T-helper 1 cell (primary cell): ENCODE measurements at regions not wholly inside any gene's neighbourhood (a gene's known extent, or its start where the extent isn't known, plus 50 kb on each side); places are given as distances from the start of the nearest gene placed in this dataset.

Experiments used
- DNase-seq, 5 donors: peaks; one replicate each; pipeline ENCODE4 v3.0.0-alpha.2; 2012 to 2020

DNA sequence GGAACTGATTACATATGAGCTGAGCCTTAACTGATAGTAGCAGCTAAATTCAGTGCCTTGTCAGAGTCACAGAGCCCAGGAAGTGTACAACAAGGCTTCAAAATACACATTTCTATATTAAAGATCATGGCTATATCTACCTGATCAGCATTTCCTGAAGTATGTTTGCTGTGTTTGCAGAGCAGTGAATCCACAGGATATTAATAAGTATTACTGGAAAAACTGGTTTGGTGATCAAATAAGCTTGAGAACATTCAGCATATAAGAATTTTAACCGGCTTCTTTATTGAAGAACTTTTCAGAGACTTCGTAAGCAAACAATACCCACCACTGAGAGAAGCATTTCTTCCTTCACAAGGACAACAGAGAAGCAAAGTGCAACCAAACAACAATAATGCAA is 227.0 kb downstream of the ELAVL2 start:
- DNase-seq = no peak

DNA sequence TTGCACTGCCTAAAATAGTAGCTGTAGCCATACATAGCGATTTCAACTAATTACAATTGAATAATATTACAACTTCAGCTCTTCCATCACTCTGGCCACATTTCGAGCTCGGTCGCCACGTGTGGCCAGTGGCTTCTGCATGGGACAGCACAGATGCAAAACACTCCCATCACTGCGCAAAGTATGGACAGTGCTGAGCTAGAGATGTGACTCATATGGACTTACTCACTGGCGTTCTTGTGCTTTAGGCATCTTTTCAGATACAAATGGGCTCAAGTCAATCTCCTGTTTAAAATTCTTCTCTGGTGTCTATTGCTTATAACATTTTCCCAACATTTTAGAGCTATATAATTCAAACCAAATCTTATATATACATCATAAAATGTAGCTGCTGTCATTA is 222.7 kb downstream of the ELAVL2 start:
- no peak for DNase-seq

- DNase-seq = no peak
Measured at GRCh38 chr9:23606107-23606506, 219.9 kb downstream of the ELAVL2 start.

GRCh38 chr9:23608456-23608855 is 217.6 kb downstream of the ELAVL2 start:
- no peak for DNase-seq

GRCh38 chr9:23611869-23612268 is 214.2 kb downstream of the ELAVL2 start:
- no peak for DNase-seq

GRCh38 chr9:23615569-23615968 is 210.5 kb downstream of the ELAVL2 start:
- no peak for DNase-seq

- no peak for DNase-seq
Measured at GRCh38 chr9:23621188-23621587, 204.9 kb downstream of the ELAVL2 start.

GRCh38 chr9:23621924-23622323 is 204.1 kb downstream of the ELAVL2 start:
- no peak for DNase-seq

DNA sequence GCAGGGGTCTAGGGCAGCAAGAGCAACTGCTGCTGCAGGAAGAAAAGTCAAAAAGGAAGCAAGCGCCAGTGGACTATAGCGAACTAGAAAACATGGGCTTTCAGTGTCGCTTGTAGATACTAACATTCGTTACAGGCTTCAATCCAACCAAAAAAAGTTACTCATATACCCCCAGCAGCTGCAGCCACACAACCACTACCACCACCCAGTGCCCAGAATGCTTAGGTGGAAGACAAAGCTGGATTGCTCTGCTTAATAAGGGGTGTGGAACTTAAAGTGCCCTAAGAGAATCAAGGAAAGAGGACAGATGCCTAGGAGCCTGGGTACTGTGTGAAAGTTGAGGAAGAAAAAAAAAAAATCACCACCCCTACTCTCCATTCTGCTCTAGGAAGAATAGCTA is 203.6 kb downstream of the ELAVL2 start:
- no peak for DNase-seq

DNA sequence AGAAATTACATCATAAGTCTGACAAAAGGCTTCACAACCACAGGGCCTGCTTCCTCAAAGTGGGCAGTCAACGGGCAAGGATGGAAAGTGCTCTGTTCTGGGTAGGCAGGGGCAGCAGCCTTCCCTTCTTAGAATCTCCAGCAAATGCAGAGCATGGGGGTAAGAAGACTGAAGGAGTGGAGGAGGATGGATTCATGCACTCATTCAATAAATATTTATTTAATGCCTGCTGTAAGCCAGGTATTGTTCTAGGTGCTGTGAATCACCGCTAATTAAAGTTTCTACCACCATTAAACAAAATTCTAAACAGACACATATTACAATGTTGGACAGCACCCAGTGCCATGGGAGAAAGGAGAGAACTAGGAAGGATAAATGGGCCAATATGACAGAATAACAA is 195.6 kb downstream of the ELAVL2 start:
- DNase-seq = no peak

DNA sequence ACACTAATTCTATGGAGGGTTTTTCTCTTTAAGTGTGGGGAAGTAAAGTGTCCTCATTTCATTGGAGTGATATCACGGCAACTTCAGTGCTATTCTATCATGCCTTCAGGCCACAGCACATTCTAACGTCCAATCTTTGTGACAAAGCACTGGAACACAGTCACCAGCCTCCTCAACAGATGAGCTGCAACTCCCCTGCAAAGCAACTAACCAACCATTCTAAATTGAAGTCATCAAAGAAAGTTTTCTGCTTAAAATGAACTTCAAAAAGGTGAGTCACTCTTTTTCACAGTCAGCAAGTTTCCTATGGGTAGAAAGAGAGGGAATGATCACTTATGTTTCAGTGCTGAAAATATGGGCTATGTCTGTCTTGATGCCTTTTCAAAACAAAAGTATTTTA is 190.8 kb downstream of the ELAVL2 start:
- no peak for DNase-seq

DNA sequence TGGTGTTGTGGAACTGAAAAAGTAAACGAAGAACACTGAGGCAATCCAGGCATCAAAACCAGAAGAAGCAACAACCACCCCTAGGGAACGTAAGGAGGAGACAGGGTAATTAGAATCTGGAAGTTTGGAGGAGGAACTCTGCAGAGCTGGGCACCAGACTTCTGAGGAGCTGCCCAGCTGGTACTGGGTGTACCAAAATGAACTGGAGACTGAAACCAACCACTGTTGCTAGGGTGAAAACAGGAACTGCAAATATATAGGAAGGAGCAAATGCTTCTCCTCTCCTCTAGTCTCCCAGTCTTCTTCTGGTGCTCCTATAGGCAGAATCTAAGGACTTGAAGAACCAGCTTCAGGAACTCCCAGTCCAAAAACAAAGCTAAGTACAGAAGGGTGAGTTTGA is 189.8 kb downstream of the ELAVL2 start:
- DNase-seq = no peak

GRCh38 chr9:23638011-23638410 is 188.0 kb downstream of the ELAVL2 start:
- no peak for DNase-seq

DNA sequence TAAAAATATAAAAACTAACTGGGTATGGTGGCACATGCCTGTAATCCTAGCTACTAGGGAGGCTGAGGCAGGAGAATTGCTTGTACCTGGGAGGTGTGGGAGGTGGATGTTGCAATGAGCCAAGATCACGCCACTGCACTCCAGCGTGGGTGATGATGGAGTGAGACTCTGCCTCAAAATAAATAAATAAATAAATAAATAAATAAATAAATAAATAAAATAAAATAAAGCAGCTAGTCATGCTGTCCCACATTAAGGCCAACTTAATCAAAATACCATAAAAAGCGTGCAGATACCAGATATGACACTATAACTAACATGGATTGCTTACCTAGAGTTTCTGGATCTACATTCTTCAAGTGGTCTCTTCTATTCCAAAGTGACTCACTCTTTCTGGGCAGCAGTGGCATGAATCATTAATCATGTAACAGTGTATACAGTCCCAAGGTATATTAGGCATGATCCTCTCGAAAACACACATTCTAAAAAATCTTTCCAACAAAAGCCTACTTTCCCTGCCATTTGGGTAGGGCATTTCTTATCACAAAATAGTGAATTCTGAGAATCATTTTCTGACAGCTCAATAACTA is 187.1 kb downstream of the ELAVL2 start:
- DNase-seq = no peak
